K562 (cell line): ENCODE measurements at regions not wholly inside any gene's neighbourhood (a gene's known extent, or its start where the extent isn't known, plus 50 kb on each side); places are given as distances from the start of the nearest gene placed in this dataset.

Experiments used
- ATAC-seq: fragments of 200-7000 bp; cut with Tn5 transposase; 3 replicates; pipeline ENCODE4 v1.9.1; 2020; ENCODE audit warnings: moderate library complexity
- BruUV-seq: library from RNA; stranded (reverse); fragments of 400-500 nt; replicated peaks from 2 replicates; lab custom pipeline; 2021; lab: Mats Ljungman, UMichigan
- CTCF ChIA-PET: fragments of 300-600 bp; formaldehyde crosslinking; extraction: SDS; loops from one replicate; lab custom pipeline; 2021; ENCODE audit warnings: low intra/inter-chr PET ratio; lab: Yijun Ruan, JAX
- POLR2A ChIA-PET: fragments of 300-600, 350-650 bp; sonication (Branson Sonifier 250); formaldehyde crosslinking; extraction: SDS; loops from one replicate; lab custom pipeline; 2021; ENCODE audit warnings: antibody characterized with exemption, inconsistent platforms; lab: Yijun Ruan, JAX
- DNase-seq, 4 experiments: peaks; one replicate each; pipeline versions ENCODE4 v3.0.0 to v3.0.0-alpha.2; 2011 to 2018; ENCODE audit warnings: low spot score in 3 of 4, mixed read lengths in 3 of 4; ENCODE audit errors: extremely low read depth in 1 of 4
- FAIRE-seq: peaks from 2 replicates; lab custom pipeline; 2011; peaks lifted over from hg19 to GRCh38; lab: Jason Lieb, UNC
- H2AFZ ChIP-seq: 2 replicates; pipeline ENCODE4 v1.6.0; 2011; ENCODE audit warnings: low read depth, low read length, control low read depth, inconsistent platforms
- H3K27ac ChIP-seq: fragments of 200-600 bp; 3 replicates; pipeline ENCODE4 v1.8.0; 2011; ENCODE audit warnings: low read depth, mild to moderate bottlenecking, control low read depth, inconsistent platforms, low read length, moderate library complexity, mixed read lengths; ENCODE audit errors: extremely low read depth
- H3K27me3 ChIP-seq, 2 experiments: fragments of 300-600 bp in 1 of 2; 2 replicates in 1 of 2; 3 replicates in 1 of 2; pipeline versions ENCODE4 v1.6.0 to v1.8.0; 2011; ENCODE audit warnings: inconsistent platforms in 2 of 2, low read length in 2 of 2, mild to moderate bottlenecking in 1 of 2, mixed read lengths in 1 of 2, moderate library complexity in 1 of 2; ENCODE audit not compliant: control insufficient read depth in 2 of 2, insufficient read depth in 2 of 2
- H3K36me3 ChIP-seq: fragments of 300-600 bp; 3 replicates; pipeline ENCODE4 v1.8.0; 2011; ENCODE audit warnings: mild to moderate bottlenecking, low read length, inconsistent platforms; ENCODE audit not compliant: control insufficient read depth, insufficient read depth
- H3K4me1 ChIP-seq, 2 experiments: fragments of 200-600 bp in 1 of 2; replicated peaks in 1 of 2; 2 replicates in 1 of 2; 3 replicates in 1 of 2; pipeline versions ENCODE4 v1.5.1 to v1.8.0; 2011; ENCODE audit warnings: inconsistent platforms in 2 of 2, low read length in 2 of 2, mild to moderate bottlenecking in 1 of 2, mixed read lengths in 1 of 2, moderate library complexity in 1 of 2; ENCODE audit not compliant: control insufficient read depth in 2 of 2, insufficient read depth in 2 of 2
- H3K4me2 ChIP-seq: 2 replicates; pipeline ENCODE4 v1.6.1; 2011; ENCODE audit warnings: low read length, control low read depth, inconsistent platforms, mixed read lengths; ENCODE audit not compliant: insufficient read depth
- H3K4me3 ChIP-seq: fragments of 200-600 bp; sonication (generic), shearing (Covaris generic); 2 replicates; pipeline ENCODE4 v1.5.1; 2016; ENCODE audit warnings: control low read depth, inconsistent platforms
- H3K79me2 ChIP-seq: fragments of 200-600 bp; 3 replicates; pipeline ENCODE4 v1.8.0; 2011; ENCODE audit warnings: low read length, inconsistent platforms; ENCODE audit not compliant: control insufficient read depth, insufficient read depth
- H3K9ac ChIP-seq, 2 experiments: 2 replicates each; pipeline versions ENCODE4 v1.6.0 to v1.6.1; 2011; ENCODE audit warnings: low read depth in 2 of 2, low read length in 2 of 2, control low read depth in 1 of 2, inconsistent platforms in 1 of 2, mild to moderate bottlenecking in 1 of 2, mixed read lengths in 1 of 2; ENCODE audit not compliant: insufficient read depth in 1 of 2
- H3K9me1 ChIP-seq: one replicate; pipeline ENCODE4 v1.6.0; 2011; ENCODE audit warnings: inconsistent platforms, mild to moderate bottlenecking, low read length, moderate library complexity; ENCODE audit not compliant: control insufficient read depth, insufficient read depth
- H3K9me3 ChIP-seq: replicated peaks from 2 replicates; pipeline ENCODE4 v1.5.1; 2011; ENCODE audit warnings: low read depth, low read length, inconsistent platforms; ENCODE audit not compliant: control insufficient read depth, insufficient read depth
- H4K20me1 ChIP-seq: replicated peaks from 2 replicates; pipeline ENCODE4 v1.6.1; 2011; ENCODE audit warnings: low read length, inconsistent platforms, mixed read lengths; ENCODE audit not compliant: control insufficient read depth, insufficient read depth
- ADNP ChIP-seq: fragments of 200-800 bp; sonication (Bioruptor generic); IDR thresholded peaks from 2 replicates; pipeline ENCODE4 v1.6.1; 2016; ENCODE audit warnings: missing genetic modification characterization, missing compliant biosample characterization
- ARID3A ChIP-seq: IDR thresholded peaks from 2 replicates; pipeline ENCODE4 v1.6.1; 2012; ENCODE audit warnings: low read depth, low read length, improper control_type of control experiment, borderline replicate concordance
- BRCA1 ChIP-seq, 2 experiments: fragments of 450-650 bp in 1 of 2; sonication (generic) in 1 of 2; formaldehyde crosslinking in 1 of 2; IDR thresholded peaks; 2 replicates each; pipeline versions ENCODE4 v1.5.0 to v1.6.1; 2017 to 2020; ENCODE audit warnings: mild to moderate bottlenecking in 1 of 2, missing genetic modification reagents in 1 of 2
- C11orf30 ChIP-seq: fragments of 450-650 bp; IDR thresholded peaks from 2 replicates; pipeline ENCODE4 v1.6.1; 2016; ENCODE audit warnings: low read depth, mild to moderate bottlenecking
- ETS2 ChIP-seq: IDR thresholded peaks from 2 replicates; pipeline ENCODE4 v1.6.1; 2016; ENCODE audit warnings: borderline replicate concordance, missing genetic modification characterization, mild to moderate bottlenecking, moderate library complexity, missing compliant biosample characterization; ENCODE audit not compliant: poor library complexity, severe bottlenecking
- HNRNPLL ChIP-seq: fragments of 200-400 bp; formaldehyde crosslinking; IDR thresholded peaks from 2 replicates; pipeline ENCODE4 v1.6.1; 2017; ENCODE audit warnings: low read length, low read depth, mild to moderate bottlenecking; ENCODE audit not compliant: poor library complexity, severe bottlenecking
- KAT7 ChIP-seq: sonication (generic); formaldehyde crosslinking; IDR thresholded peaks from 2 replicates; pipeline ENCODE4 v1.8.0; 2022; ENCODE audit warnings: missing genetic modification reagents, mild to moderate bottlenecking, borderline replicate concordance
- KDM1A ChIP-seq, 2 experiments: fragments of 450-650 bp; IDR thresholded peaks; 2 replicates each; pipeline ENCODE4 v1.6.1; 2016; ENCODE audit warnings: mild to moderate bottlenecking in 2 of 2
- KLF16 ChIP-seq: IDR thresholded peaks from 2 replicates; pipeline ENCODE4 v1.6.1; 2016; ENCODE audit warnings: antibody characterized with exemption
- PML ChIP-seq: IDR thresholded peaks from 2 replicates; pipeline ENCODE4 v1.6.1; 2012; ENCODE audit warnings: low read length, inconsistent platforms
- PURB ChIP-seq: sonication (generic); formaldehyde crosslinking; IDR thresholded peaks from 2 replicates; pipeline ENCODE4 v1.9.0; 2021; ENCODE audit warnings: low read depth, mild to moderate bottlenecking, missing genetic modification reagents
- RBM17 ChIP-seq: fragments of 200-400 bp; formaldehyde crosslinking; IDR thresholded peaks from 2 replicates; pipeline ENCODE4 v1.6.1; 2017; ENCODE audit warnings: low read depth, mild to moderate bottlenecking, low read length, borderline replicate concordance
- RBM25 ChIP-seq: fragments of 200-400 bp; formaldehyde crosslinking; IDR thresholded peaks from 2 replicates; pipeline ENCODE4 v1.6.1; 2018; ENCODE audit warnings: low read length, low read depth, moderate library complexity; ENCODE audit not compliant: severe bottlenecking
- RBM34 ChIP-seq: fragments of 200-400 bp; formaldehyde crosslinking; IDR thresholded peaks from 2 replicates; pipeline ENCODE4 v1.6.1; 2018; ENCODE audit warnings: low read length, borderline replicate concordance; ENCODE audit not compliant: insufficient read depth
- SIN3B ChIP-seq: fragments of 450-650 bp; IDR thresholded peaks from 2 replicates; pipeline ENCODE4 v1.6.1; 2017; ENCODE audit warnings: low read depth, mild to moderate bottlenecking, moderate library complexity
- SMARCC2 ChIP-seq: fragments of 450-650 bp; IDR thresholded peaks from 2 replicates; pipeline ENCODE4 v1.6.1; 2017; ENCODE audit warnings: antibody characterized with exemption, moderate library complexity, mild to moderate bottlenecking, low read depth
- SMC3 ChIP-seq: conservative IDR thresholded peaks from 2 replicates; pipeline ENCODE4 v1.6.1; 2011; ENCODE audit warnings: low read depth, low read length, improper control_type of control experiment; ENCODE audit not compliant: insufficient read depth
- STAT5A ChIP-seq: IDR thresholded peaks from 2 replicates; pipeline ENCODE4 v1.6.1; 2012; ENCODE audit warnings: low read length, inconsistent platforms, borderline replicate concordance
- XRCC3 ChIP-seq: fragments of 450-650 bp; IDR thresholded peaks from 2 replicates; pipeline ENCODE4 v1.6.1; 2017; ENCODE audit warnings: mild to moderate bottlenecking, moderate library complexity
- YBX1 ChIP-seq: fragments of 450-650 bp; IDR thresholded peaks from 2 replicates; pipeline ENCODE4 v1.7.1; 2016; ENCODE audit warnings: mild to moderate bottlenecking
- ZBTB9 ChIP-seq: fragments of 450-650 bp; formaldehyde crosslinking; IDR thresholded peaks from 2 replicates; pipeline ENCODE4 v1.4.0; 2020; ENCODE audit warnings: mild to moderate bottlenecking, moderate library complexity
- ZNF146 ChIP-seq: IDR thresholded peaks from one replicate; pipeline ENCODE4 v1.6.1; 2018; ENCODE audit warnings: missing compliant biosample characterization; ENCODE audit not compliant: unreplicated experiment
- ZNF785 ChIP-seq: fragments of 250-450 bp; sonication (Bioruptor Pico); IDR thresholded peaks from 2 replicates; pipeline ENCODE4 v1.4.0; 2020; ENCODE audit warnings: mild to moderate bottlenecking
- WGBS: fragments of 100-300 bp; shearing (Covaris generic); methylation state at CpG from one replicate; pipeline ENCODE4 v1.1.6; 2016; ENCODE audit warnings: low coverage, mixed read lengths; ENCODE audit not compliant: insufficient coverage; ENCODE audit errors: missing lambda C conversion rate; 5-methylcytosine and 5-hydroxymethylcytosine counted together
- in situ Hi-C: fragments of 300-500 bp; cut with MboI; formaldehyde crosslinking; loops from 4 replicates; pipeline ENCODE4 v1.15.0; 2018; ENCODE audit warnings: inconsistent platforms, mixed read lengths
- intact Hi-C: fragments of 100-400 bp; cut with micrococcal nuclease; formaldehyde crosslinking; loops from 2 replicates; pipeline ENCODE4 v1.14.2; 2022

- TSS peak; percentile 46 for BruUV-seq
- TF ChIP-seq SMARCC2: no peak
- no peak for TF ChIP-seq ARID3A
- TF ChIP-seq ZNF146 (CRISPR knock-in tag): no peak
- TF ChIP-seq HNRNPLL: no peak
- no peak for TF ChIP-seq PURB (CRISPR knock-in tag)
- no peak for TF ChIP-seq ADNP
- TF ChIP-seq ZBTB9: no peak
- 0 out of 2 replicates have a peak, but pooled peaks have one; percentile 1 for TF ChIP-seq PML
- 0 out of 2 replicates have a peak, but pooled peaks have one; percentile 26 for TF ChIP-seq KLF16
- no peak for TF ChIP-seq RBM17
- no peak for TF ChIP-seq BRCA1 (IDR thresholded peaks at IDR 0.05)
- no peak for TF ChIP-seq BRCA1 (CRISPR knock-in tag; IDR thresholded peaks at IDR 0.05)
- no peak for TF ChIP-seq SIN3B
- no peak for TF ChIP-seq YBX1
- no peak for TF ChIP-seq ETS2 (tag)
- TF ChIP-seq XRCC3: no peak
- TF ChIP-seq KAT7 (CRISPR knock-in tag): no peak
- peak in 1 of 2 experiments; percentile 41; a peak in 1 of 4 replicates for TF ChIP-seq KDM1A (IDR thresholded peaks at IDR 0.05)
- no peak for TF ChIP-seq RBM34
- no peak for TF ChIP-seq RBM25
- no peak for TF ChIP-seq ZNF785 (CRISPR knock-in tag)
- TF ChIP-seq SMC3: no peak
- TF ChIP-seq STAT5A: no peak; the same call in 1 of the 2 replicates
- no peak for TF ChIP-seq C11orf30
Observed at GRCh38 chr7:130940907-130941306, 206.9 kb upstream of the KLF14 start.

More at GRCh38 chr7:130940907-130941306, 206.9 kb upstream of the KLF14 start:
- Histone ChIP-seq H3K4me3 (peak overlapping the region; percentile 45), H3K79me2 (peaks cover 3% of the 10 kb centered on the region; the same call in 1 of the 3 replicates), H4K20me1 (no peaks in the 10 kb centered on the region), H2AFZ (peak overlapping the region; percentile 97), H3K4me1 (peaks cover 2 to 22% of the 10 kb centered on the region in 2 experiments; a peak in 4 of 5 replicates), H3K36me3 (no peaks in the 10 kb centered on the region), H3K9ac (peak overlapping the region; percentile 84 to 87), H3K4me2 (peak overlapping the region; percentile 96), H3K27ac (peak overlapping the region; percentile 93), H3K27me3 (no peaks in the 10 kb centered on the region), H3K9me3 (no peaks in the 10 kb centered on the region), H3K9me1 (no peaks in the 10 kb centered on the region)
- FAIRE-seq (no peak), DNase-seq (peak in 1 of 4 experiments; percentile 55), ATAC-seq (peak; percentile 54)
- in situ Hi-C loops (no loop called here), intact Hi-C loops (loop anchor here (2.0 kb wide), 1 partner anchor 44 kb away; no protein-coding TSS in a partner anchor)
- ChIA-PET CTCF (no interaction called here), POLR2A (interaction anchor here (0.6 to 3.3 kb wide), 9 partner anchors 11 to 387 kb away, joined by 3 to 32 read pairs (median 5); no protein-coding TSS in a partner anchor)
- WGBS: 4% methylated on average over 7 of the region's 7 CpGs
